ENCODE measurements at regions not wholly inside any gene's neighbourhood (a gene's known extent, or its start where the extent isn't known, plus 50 kb on each side); places are given as distances from the start of the nearest gene placed in this dataset.

DNA sequence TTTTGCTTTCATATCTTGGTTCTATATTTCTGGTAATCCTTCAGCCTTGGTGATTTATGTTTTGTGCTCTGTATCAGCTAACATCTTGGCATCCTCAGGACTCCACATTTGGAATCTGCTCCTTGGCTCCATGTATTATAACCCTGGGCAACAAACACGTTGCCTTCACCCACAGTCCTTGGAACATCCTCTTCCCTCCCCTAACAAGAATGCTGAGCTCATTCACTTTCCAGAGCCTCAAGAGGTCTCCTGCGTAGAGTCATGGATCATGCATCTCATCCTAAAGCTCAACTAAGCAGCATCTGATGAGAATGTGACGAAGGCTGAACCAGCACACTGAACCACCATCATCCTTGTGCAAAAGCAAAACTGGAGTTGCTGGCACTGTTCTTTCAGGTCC lies 60.5 kb upstream of the C1GALT1C1 start:
- TF ChIP-seq CTCF (conservative IDR thresholded peaks at IDR 0.05; ENCODE audit: low read length) (no peak), EZH2phosphoT487 (IDR thresholded peaks at IDR 0.05; ENCODE audit: borderline replicate concordance, low read depth, low read length) (no peak)

All from OCI-LY7 (cell line).